ENCODE measurements at regions not wholly inside any gene's neighbourhood (a gene's known extent, or its start where the extent isn't known, plus 50 kb on each side); places are given as distances from the start of the nearest gene placed in this dataset.
A peak's percentile ranks its signal among the peaks of the same experiment; 100 is the strongest.

- peaks cover 7% of the 10 kb centered on the region for H3K27me3 Mint-ChIP-seq (ENCODE audit: unreplicated experiment)
- H3K27ac Mint-ChIP-seq (ENCODE audit: unreplicated experiment): peak overlapping the region; percentile 95
- no peak overlapping the region for H3K4me3 Mint-ChIP-seq (ENCODE audit: unreplicated experiment)
- no peak for DNase-seq
- peaks cover 4% of the 10 kb centered on the region for H3K36me3 Mint-ChIP-seq (ENCODE audit: unreplicated experiment)
- H3K4me1 Mint-ChIP-seq (ENCODE audit: low read depth, unreplicated experiment): peaks cover 18% of the 10 kb centered on the region
- no peak for TF ChIP-seq CTCF (IDR thresholded peaks at IDR 0.05; ENCODE audit: partially characterized antibody, unreplicated experiment)
- H3K9me3 Mint-ChIP-seq (ENCODE audit: unreplicated experiment): peaks cover 7% of the 10 kb centered on the region
Observed at GRCh38 chr13:78028960-78029359, 110.3 kb upstream of the EDNRB start.

DNA sequence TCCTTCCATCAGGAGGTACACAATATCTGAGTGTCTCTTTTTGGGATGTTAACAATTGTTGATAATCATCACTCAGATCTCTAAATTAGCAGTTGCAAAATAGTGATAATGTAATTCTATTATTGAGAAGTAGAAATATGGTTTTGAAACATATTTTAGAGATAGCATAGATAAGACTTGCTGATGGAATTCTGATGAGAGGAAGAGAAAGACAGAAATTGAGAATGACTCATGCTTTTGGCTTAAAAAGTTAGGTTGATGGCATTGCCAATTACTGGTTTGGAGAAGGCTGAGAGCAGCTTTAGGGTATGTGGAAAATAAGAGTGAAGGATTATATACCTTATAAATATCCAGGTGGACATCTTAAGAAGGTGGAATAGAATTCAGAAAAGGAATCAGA lies 106.4 kb upstream of the EDNRB start:
- peaks cover 26% of the 10 kb centered on the region for H3K4me1 Mint-ChIP-seq (ENCODE audit: low read depth, unreplicated experiment)
- peaks cover 2% of the 10 kb centered on the region for H3K27me3 Mint-ChIP-seq (ENCODE audit: unreplicated experiment)
- TF ChIP-seq CTCF (IDR thresholded peaks at IDR 0.05; ENCODE audit: partially characterized antibody, unreplicated experiment): no peak
- H3K27ac Mint-ChIP-seq (ENCODE audit: unreplicated experiment): no peak overlapping the region
- DNase-seq: no peak
- no peak overlapping the region for H3K4me3 Mint-ChIP-seq (ENCODE audit: unreplicated experiment)
- peaks cover 4% of the 10 kb centered on the region for H3K36me3 Mint-ChIP-seq (ENCODE audit: unreplicated experiment)
- H3K9me3 Mint-ChIP-seq (ENCODE audit: unreplicated experiment): peaks cover 3% of the 10 kb centered on the region

DNA sequence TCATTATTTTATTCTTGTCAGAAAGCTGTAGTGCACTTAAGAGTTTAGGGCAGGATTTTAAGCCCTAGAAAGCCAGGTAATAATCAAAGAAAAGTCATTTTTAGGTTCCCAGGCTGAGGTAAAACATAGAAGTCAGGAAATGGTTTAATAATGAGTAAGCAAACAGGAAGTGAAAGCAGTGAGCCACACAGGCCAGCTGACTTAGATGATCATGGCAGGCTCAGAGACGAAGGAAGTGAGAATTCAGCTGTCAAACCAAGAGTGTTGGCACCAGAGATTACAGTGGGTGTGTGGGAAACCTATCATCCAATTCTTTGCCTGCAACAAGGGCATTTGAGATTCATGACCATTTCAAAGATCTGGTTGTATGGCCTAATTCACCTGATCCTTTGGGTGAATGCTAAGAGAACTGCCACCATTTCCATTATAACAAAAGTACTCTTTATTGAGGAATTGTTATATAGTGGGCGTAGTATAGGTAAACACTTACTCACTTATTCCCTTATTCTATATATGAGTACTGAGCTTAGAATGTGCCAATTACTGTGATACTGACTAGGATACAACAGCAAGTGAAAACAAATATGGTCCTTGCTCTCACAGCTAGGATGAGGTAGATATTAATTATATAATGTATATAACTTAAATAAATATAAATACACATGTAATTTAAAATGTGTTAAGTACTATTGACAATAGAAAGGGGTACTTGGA lies 103.7 kb upstream of the EDNRB start:
- Mint-ChIP-seq H3K9me3 (ENCODE audit: unreplicated experiment) (peaks cover 2% of the 10 kb centered on the region), H3K27ac (ENCODE audit: unreplicated experiment) (no peak overlapping the region), H3K27me3 (ENCODE audit: unreplicated experiment) (peaks cover 2% of the 10 kb centered on the region), H3K4me3 (ENCODE audit: unreplicated experiment) (no peak overlapping the region), H3K36me3 (ENCODE audit: unreplicated experiment) (peaks cover 4% of the 10 kb centered on the region), H3K4me1 (ENCODE audit: low read depth, unreplicated experiment) (peaks cover 13% of the 10 kb centered on the region)
- no peak for DNase-seq
- TF ChIP-seq CTCF (IDR thresholded peaks at IDR 0.05; ENCODE audit: partially characterized antibody, unreplicated experiment): no peak

GRCh38 chr13:78020861-78021260 lies 102.2 kb upstream of the EDNRB start:
- Mint-ChIP-seq H3K27me3 (ENCODE audit: unreplicated experiment) (peaks cover 2% of the 10 kb centered on the region), H3K4me1 (ENCODE audit: low read depth, unreplicated experiment) (peaks cover 13% of the 10 kb centered on the region), H3K36me3 (ENCODE audit: unreplicated experiment) (peaks cover 4% of the 10 kb centered on the region), H3K9me3 (ENCODE audit: unreplicated experiment) (peaks cover 2% of the 10 kb centered on the region), H3K27ac (ENCODE audit: unreplicated experiment) (peak overlapping the region; percentile 46), H3K4me3 (ENCODE audit: unreplicated experiment) (no peak overlapping the region)
- no peak for TF ChIP-seq CTCF (IDR thresholded peaks at IDR 0.05; ENCODE audit: partially characterized antibody, unreplicated experiment)
- DNase-seq: peak; percentile 70

DNA sequence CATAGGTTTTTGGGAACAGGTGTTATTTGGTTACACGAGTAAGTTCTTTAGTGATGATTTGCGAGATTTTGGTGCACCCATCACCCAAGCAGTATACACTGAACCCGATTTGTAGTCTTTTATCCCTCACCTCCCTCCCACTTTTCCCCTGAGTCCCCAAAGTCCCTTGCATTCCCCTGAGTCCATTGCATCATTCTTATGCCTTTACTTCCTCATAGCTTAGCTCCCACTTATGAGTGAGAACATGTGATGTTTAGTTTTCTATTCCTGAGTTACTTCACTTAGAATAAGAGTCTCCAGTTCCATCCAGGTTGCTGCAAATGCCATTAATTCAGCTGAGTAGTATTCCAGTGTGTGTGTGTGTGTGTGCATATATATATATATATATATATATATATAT lies 97.2 kb upstream of the EDNRB start:
- Mint-ChIP-seq H3K4me1 (ENCODE audit: low read depth, unreplicated experiment) (peaks cover 4% of the 10 kb centered on the region), H3K27ac (ENCODE audit: unreplicated experiment) (no peak overlapping the region), H3K27me3 (ENCODE audit: unreplicated experiment) (no peaks in the 10 kb centered on the region)

More for the DNA sequence above, 97.2 kb upstream of the EDNRB start:
- no peak for TF ChIP-seq CTCF (IDR thresholded peaks at IDR 0.05; ENCODE audit: partially characterized antibody, unreplicated experiment)
- H3K4me3 Mint-ChIP-seq (ENCODE audit: unreplicated experiment): no peak overlapping the region
- H3K9me3 Mint-ChIP-seq (ENCODE audit: unreplicated experiment): no peaks in the 10 kb centered on the region
- H3K36me3 Mint-ChIP-seq (ENCODE audit: unreplicated experiment): no peaks in the 10 kb centered on the region
- DNase-seq: no peak

Data from glutamatergic neuron (in vitro differentiated cells).